HL-60 (cell line): ENCODE measurements at regions not wholly inside any gene's neighbourhood (a gene's known extent, or its start where the extent isn't known, plus 50 kb on each side); places are given as distances from the start of the nearest gene placed in this dataset.

Experiments
- GABPA ChIP-seq: IDR thresholded peaks from 2 replicates; pipeline ENCODE4 v1.6.1; 2012; ENCODE audit warnings: low read depth
- POLR2AphosphoS5 ChIP-seq: IDR thresholded peaks from 2 replicates; pipeline ENCODE4 v1.6.1; 2012; ENCODE audit warnings: low read depth
- TF ChIP-seq, protein P1 (sequence below): IDR thresholded peaks from one replicate; pipeline ENCODE4 v1.5.1; 2011; ENCODE audit warnings: low read length, control low read depth, inconsistent platforms; ENCODE audit not compliant: insufficient read depth
- TF ChIP-seq, protein P2 (sequence below): IDR thresholded peaks from 2 replicates; pipeline ENCODE4 v1.6.1; 2012; ENCODE audit warnings: low read depth; ENCODE audit not compliant: insufficient replicate concordance

DNA sequence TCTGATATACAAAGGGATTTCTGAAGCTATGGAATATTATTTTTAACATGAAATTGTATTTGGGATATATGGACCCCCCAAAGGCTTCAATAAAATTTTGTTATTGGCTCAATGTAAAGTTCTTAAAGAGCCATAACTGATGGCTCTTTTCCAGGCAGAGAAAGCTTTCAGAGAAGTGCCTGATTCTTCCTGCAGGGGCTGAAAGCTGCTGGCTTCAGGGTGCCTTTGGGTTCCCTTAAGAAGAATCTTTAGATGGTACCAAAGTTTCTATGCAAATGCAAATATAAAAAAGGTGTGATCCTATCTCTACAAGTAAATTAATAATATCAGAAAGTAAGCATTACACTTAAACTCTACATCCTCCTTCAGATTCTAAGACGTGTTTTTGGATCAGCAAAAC, 72.6 kb downstream of the NR2F2 start:
- TF ChIP-seq, protein P1, sequence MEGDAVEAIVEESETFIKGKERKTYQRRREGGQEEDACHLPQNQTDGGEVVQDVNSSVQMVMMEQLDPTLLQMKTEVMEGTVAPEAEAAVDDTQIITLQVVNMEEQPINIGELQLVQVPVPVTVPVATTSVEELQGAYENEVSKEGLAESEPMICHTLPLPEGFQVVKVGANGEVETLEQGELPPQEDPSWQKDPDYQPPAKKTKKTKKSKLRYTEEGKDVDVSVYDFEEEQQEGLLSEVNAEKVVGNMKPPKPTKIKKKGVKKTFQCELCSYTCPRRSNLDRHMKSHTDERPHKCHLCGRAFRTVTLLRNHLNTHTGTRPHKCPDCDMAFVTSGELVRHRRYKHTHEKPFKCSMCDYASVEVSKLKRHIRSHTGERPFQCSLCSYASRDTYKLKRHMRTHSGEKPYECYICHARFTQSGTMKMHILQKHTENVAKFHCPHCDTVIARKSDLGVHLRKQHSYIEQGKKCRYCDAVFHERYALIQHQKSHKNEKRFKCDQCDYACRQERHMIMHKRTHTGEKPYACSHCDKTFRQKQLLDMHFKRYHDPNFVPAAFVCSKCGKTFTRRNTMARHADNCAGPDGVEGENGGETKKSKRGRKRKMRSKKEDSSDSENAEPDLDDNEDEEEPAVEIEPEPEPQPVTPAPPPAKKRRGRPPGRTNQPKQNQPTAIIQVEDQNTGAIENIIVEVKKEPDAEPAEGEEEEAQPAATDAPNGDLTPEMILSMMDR, result no peak
- no peak for TF ChIP-seq POLR2AphosphoS5
- no peak for TF ChIP-seq GABPA
- TF ChIP-seq, protein P2, sequence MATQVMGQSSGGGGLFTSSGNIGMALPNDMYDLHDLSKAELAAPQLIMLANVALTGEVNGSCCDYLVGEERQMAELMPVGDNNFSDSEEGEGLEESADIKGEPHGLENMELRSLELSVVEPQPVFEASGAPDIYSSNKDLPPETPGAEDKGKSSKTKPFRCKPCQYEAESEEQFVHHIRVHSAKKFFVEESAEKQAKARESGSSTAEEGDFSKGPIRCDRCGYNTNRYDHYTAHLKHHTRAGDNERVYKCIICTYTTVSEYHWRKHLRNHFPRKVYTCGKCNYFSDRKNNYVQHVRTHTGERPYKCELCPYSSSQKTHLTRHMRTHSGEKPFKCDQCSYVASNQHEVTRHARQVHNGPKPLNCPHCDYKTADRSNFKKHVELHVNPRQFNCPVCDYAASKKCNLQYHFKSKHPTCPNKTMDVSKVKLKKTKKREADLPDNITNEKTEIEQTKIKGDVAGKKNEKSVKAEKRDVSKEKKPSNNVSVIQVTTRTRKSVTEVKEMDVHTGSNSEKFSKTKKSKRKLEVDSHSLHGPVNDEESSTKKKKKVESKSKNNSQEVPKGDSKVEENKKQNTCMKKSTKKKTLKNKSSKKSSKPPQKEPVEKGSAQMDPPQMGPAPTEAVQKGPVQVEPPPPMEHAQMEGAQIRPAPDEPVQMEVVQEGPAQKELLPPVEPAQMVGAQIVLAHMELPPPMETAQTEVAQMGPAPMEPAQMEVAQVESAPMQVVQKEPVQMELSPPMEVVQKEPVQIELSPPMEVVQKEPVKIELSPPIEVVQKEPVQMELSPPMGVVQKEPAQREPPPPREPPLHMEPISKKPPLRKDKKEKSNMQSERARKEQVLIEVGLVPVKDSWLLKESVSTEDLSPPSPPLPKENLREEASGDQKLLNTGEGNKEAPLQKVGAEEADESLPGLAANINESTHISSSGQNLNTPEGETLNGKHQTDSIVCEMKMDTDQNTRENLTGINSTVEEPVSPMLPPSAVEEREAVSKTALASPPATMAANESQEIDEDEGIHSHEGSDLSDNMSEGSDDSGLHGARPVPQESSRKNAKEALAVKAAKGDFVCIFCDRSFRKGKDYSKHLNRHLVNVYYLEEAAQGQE, result no peak
